HG02642 (cell line): ENCODE measurements at regions not wholly inside any gene's neighbourhood (a gene's known extent, or its start where the extent isn't known, plus 50 kb on each side); places are given as distances from the start of the nearest gene placed in this dataset.

Experiments
- ATAC-seq: cut with Tn5 transposase; IDR thresholded peaks from one replicate; pipeline ENCODE4 v1.9.1; 2021; ENCODE audit warnings: mild to moderate bottlenecking; ENCODE audit not compliant: unreplicated experiment, poor library complexity

GRCh38 chr2:207468488-207468887 lies 61.3 kb upstream of the CREB1 start:
- no peak for ATAC-seq

- ATAC-seq = no peak
Measured at GRCh38 chr2:207469451-207469850, 60.3 kb upstream of the CREB1 start.

GRCh38 chr2:207469943-207470729 lies 59.6 kb upstream of the CREB1 start:
- no peak for ATAC-seq

GRCh38 chr2:207471261-207471660 lies 58.5 kb upstream of the CREB1 start:
- no peak for ATAC-seq

- no peak for ATAC-seq
Measured at GRCh38 chr2:207472343-207473048, 57.3 kb upstream of the CREB1 start.

- ATAC-seq = peak; percentile 60
Measured at GRCh38 chr2:207473049-207473930, 56.5 kb upstream of the CREB1 start.

GRCh38 chr2:207473931-207474235 lies 55.9 kb upstream of the CREB1 start:
- ATAC-seq = no peak

- ATAC-seq = no peak
Measured at GRCh38 chr2:207474863-207475485, 54.8 kb upstream of the CREB1 start.

- ATAC-seq = no peak
Measured at GRCh38 chr2:207475546-207475945, 54.2 kb upstream of the CREB1 start.

GRCh38 chr2:207477896-207478295 lies 51.9 kb upstream of the CREB1 start:
- ATAC-seq = no peak

GRCh38 chr2:207478572-207478971 lies 51.2 kb upstream of the CREB1 start:
- ATAC-seq = no peak

- no peak for ATAC-seq
Measured at GRCh38 chr2:207479198-207479785, 50.5 kb upstream of the CREB1 start.
